ENCODE measurements at regions not wholly inside any gene's neighbourhood (a gene's known extent, or its start where the extent isn't known, plus 50 kb on each side); places are given as distances from the start of the nearest gene placed in this dataset.

- Histone ChIP-seq H3K4me3 (replicated peaks in 1 of 2; ENCODE audit: low read depth in 1 of 2, low read length in 2 of 2) (no peak overlapping the region), H3K27ac (ENCODE audit: low read depth, low read length) (no peak overlapping the region), H4K20me1 (ENCODE audit: insufficient read depth) (no peaks in the 10 kb centered on the region), H3K9ac (ENCODE audit: low read length) (no peak overlapping the region), H3K4me1 (ENCODE audit: control insufficient read depth in 1 of 2, insufficient read depth in 2 of 2, low read length in 2 of 2) (no peaks in the 10 kb centered on the region), H3K79me2 (ENCODE audit: insufficient read depth, low read length) (no peaks in the 10 kb centered on the region), H3K9me2 (ENCODE audit: insufficient read depth) (no peaks in the 10 kb centered on the region), H2AFZ (ENCODE audit: low read depth, low read length, poor library complexity, severe bottlenecking) (no peak overlapping the region), H3K27me3 (ENCODE audit: insufficient read depth, low read length) (no peaks in the 10 kb centered on the region), H3K36me3 (ENCODE audit: control insufficient read depth in 1 of 2, insufficient read depth in 2 of 2, low read length in 2 of 2) (no peaks in the 10 kb centered on the region), H3K9me3 (ENCODE audit: control insufficient read depth in 1 of 2, insufficient read depth in 1 of 2, low read depth in 1 of 2, low read length in 2 of 2) (no peaks in the 10 kb centered on the region), H3K4me2 (ENCODE audit: low read length) (no peak overlapping the region)
- POLR2A ChIA-PET, result no interaction called here
- intact Hi-C loops (cut with micrococcal nuclease), result no loop called here
- ATAC-seq (no peak), DNase-seq (ENCODE audit: low read depth, low spot score) (no peak)
- CTCF ChIA-PET, result no interaction called here
- RAD21 ChIA-PET (ENCODE audit: low non-redundant PET in 1 of 2, low total read pairs in 2 of 2, uncharacterized antibody in 2 of 2, unreplicated experiment in 2 of 2), result no interaction called here
- BruUV-seq (replicated peaks), result no TSS peak
- TF ChIP-seq EZH2phosphoT487 (IDR thresholded peaks at IDR 0.05; ENCODE audit: borderline replicate concordance) (no peak), ELF1 (IDR thresholded peaks at IDR 0.05; ENCODE audit: borderline replicate concordance, low read depth) (no peak), POLR2AphosphoS5 (IDR thresholded peaks at IDR 0.05; ENCODE audit: low read depth, low read length) (no peak), YY1 (IDR thresholded peaks at IDR 0.05; ENCODE audit: extremely low read depth, insufficient replicate concordance, low read depth, low read length) (no peak), RAD21 (IDR thresholded peaks at IDR 0.05; ENCODE audit: low read depth) (no peak)
These were observed 549.9 kb downstream of the PDHA2 start for GRCh38 chr4:96389770-96390169.

- Histone ChIP-seq H2AFZ (ENCODE audit: low read depth, low read length, poor library complexity, severe bottlenecking) (no peak overlapping the region), H4K20me1 (ENCODE audit: insufficient read depth) (no peaks in the 10 kb centered on the region), H3K9me2 (ENCODE audit: insufficient read depth) (no peaks in the 10 kb centered on the region), H3K27me3 (ENCODE audit: insufficient read depth, low read length) (no peaks in the 10 kb centered on the region), H3K27ac (ENCODE audit: low read depth, low read length) (no peak overlapping the region), H3K4me2 (ENCODE audit: low read length) (no peak overlapping the region), H3K4me3 (replicated peaks in 1 of 2; ENCODE audit: low read depth in 1 of 2, low read length in 2 of 2) (no peak overlapping the region), H3K9me3 (ENCODE audit: control insufficient read depth in 1 of 2, insufficient read depth in 1 of 2, low read depth in 1 of 2, low read length in 2 of 2) (no peaks in the 10 kb centered on the region), H3K79me2 (ENCODE audit: insufficient read depth, low read length) (no peaks in the 10 kb centered on the region), H3K4me1 (ENCODE audit: control insufficient read depth in 1 of 2, insufficient read depth in 2 of 2, low read length in 2 of 2) (no peaks in the 10 kb centered on the region), H3K9ac (ENCODE audit: low read length) (no peak overlapping the region), H3K36me3 (ENCODE audit: control insufficient read depth in 1 of 2, insufficient read depth in 2 of 2, low read length in 2 of 2) (no peaks in the 10 kb centered on the region)
- no peak for DNase-seq (ENCODE audit: low read depth, low spot score)
- POLR2A ChIA-PET, result no interaction called here
- CTCF ChIA-PET, result no interaction called here
- RAD21 ChIA-PET (ENCODE audit: low non-redundant PET in 1 of 2, low total read pairs in 2 of 2, uncharacterized antibody in 2 of 2, unreplicated experiment in 2 of 2), result no interaction called here
- intact Hi-C loops (cut with micrococcal nuclease), result no loop called here
- BruUV-seq (replicated peaks), result no TSS peak
- no peak for ATAC-seq
- TF ChIP-seq ZNF274 (IDR thresholded peaks at IDR 0.05; ENCODE audit: low read depth, low read length) (no peak), SIN3A (IDR thresholded peaks at IDR 0.05; ENCODE audit: low read depth) (no peak), TCF7L2 (IDR thresholded peaks at IDR 0.05; ENCODE audit: borderline replicate concordance, extremely low read depth, insufficient read depth, insufficient read length) (no peak), REST (IDR thresholded peaks at IDR 0.05; ENCODE audit: low read depth) (no peak), CEBPB (IDR thresholded peaks at IDR 0.05; ENCODE audit: low read depth) (no peak), YY1 (IDR thresholded peaks at IDR 0.05; ENCODE audit: extremely low read depth, insufficient replicate concordance, low read depth, low read length) (no peak), SRF (IDR thresholded peaks at IDR 0.05; ENCODE audit: low read depth) (no peak), EZH2 (IDR thresholded peaks at IDR 0.05) (no peak), ELF1 (IDR thresholded peaks at IDR 0.05; ENCODE audit: borderline replicate concordance, low read depth) (no peak), EGR1 (IDR thresholded peaks at IDR 0.05; ENCODE audit: low read depth) (no peak), POLR2AphosphoS5 (IDR thresholded peaks at IDR 0.05; ENCODE audit: low read depth, low read length) (no peak), CTCF (IDR thresholded peaks at IDR 0.05 in 2 of 3, conservative IDR thresholded peaks at IDR 0.05 in 1 of 3; ENCODE audit: borderline replicate concordance in 1 of 3, insufficient read depth in 1 of 3, low read depth in 2 of 3, low read length in 2 of 3) (no peak), CBX3 (IDR thresholded peaks at IDR 0.05; ENCODE audit: low read depth) (no peak), FOSL1 (IDR thresholded peaks at IDR 0.05; ENCODE audit: low read depth) (no peak), ZFX (IDR thresholded peaks at IDR 0.05) (no peak), EZH2phosphoT487 (IDR thresholded peaks at IDR 0.05; ENCODE audit: borderline replicate concordance) (no peak)
These were observed 550.5 kb downstream of the PDHA2 start for GRCh38 chr4:96390404-96390803.
